22Rv1 (cell line): ENCODE measurements at regions not wholly inside any gene's neighbourhood (a gene's known extent, or its start where the extent isn't known, plus 50 kb on each side); places are given as distances from the start of the nearest gene placed in this dataset.
"Not testable (repeated sequence)": the region's sequence is repeated elsewhere in the genome, so short reads cannot be mapped to it uniquely, and the experiment has no call there.

Experiments
- CTCF ChIP-seq: fragments of 450-650 bp; IDR thresholded peaks from 2 replicates; pipeline ENCODE4 v1.5.1; 2017; ENCODE audit warnings: mild to moderate bottlenecking
- ZFX ChIP-seq: fragments of 450-650 bp; IDR thresholded peaks from 2 replicates; pipeline ENCODE4 v1.6.1; 2017; ENCODE audit warnings: antibody characterized with exemption, borderline replicate concordance

DNA sequence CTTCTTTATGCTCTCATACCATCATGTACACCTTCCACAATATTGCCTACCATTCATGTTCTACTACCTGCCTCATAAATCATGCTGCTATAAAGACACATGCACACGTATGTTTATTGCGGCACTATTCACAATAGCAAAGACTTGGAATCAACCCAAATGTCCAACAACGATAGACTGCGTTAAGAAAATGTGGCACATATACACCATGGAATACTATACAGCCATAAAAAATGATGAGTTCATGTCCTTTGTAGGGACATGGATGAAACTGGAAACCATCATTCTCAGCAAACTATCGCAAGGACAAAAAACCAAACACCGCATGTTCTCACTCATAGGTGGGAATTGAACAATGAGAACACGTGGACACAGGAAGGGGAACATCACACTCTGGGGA lies 158.8 kb upstream of the ARHGAP5 start:
- not testable (repeated sequence) for TF ChIP-seq CTCF, ZFX
